D721Med (cell line): ENCODE measurements at regions not wholly inside any gene's neighbourhood (a gene's known extent, or its start where the extent isn't known, plus 50 kb on each side); places are given as distances from the start of the nearest gene placed in this dataset.

ENCODE experiments used
- DNase-seq: peaks from one replicate; pipeline ENCODE4 v3.0.0; 2011; ENCODE audit warnings: low spot score; ENCODE audit not compliant: insufficient read length
- FAIRE-seq: peaks from 2 replicates; lab custom pipeline; 2011; peaks lifted over from hg19 to GRCh38; lab: Jason Lieb, UNC
- TF ChIP-seq, protein P1 (sequence below): IDR thresholded peaks from 2 replicates; pipeline ENCODE4 v1.5.1; 2012; ENCODE audit warnings: mild to moderate bottlenecking, control low read depth; ENCODE audit not compliant: insufficient read depth; ENCODE audit errors: missing control alignments

DNA sequence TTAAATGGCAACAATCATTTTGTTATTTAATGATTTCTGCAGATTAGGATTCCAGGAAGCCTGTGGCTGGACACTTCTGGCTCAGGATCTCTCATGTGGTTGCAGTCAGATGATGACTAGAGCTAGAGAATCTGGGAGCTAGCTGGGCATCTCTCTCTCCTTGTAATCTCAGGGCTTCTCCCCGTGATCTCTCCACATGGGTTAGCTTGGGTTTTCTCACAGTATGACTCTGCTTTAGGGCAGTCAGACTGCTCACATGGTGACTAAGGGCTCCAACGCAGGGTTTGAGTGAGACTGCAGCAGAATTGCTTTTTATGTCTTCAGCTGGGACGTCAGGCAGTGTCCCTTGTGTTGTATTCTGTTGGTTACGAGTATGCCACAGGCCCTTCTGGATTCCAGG is 361.4 kb downstream of the CBLL2 start:
- TF ChIP-seq, protein P1, sequence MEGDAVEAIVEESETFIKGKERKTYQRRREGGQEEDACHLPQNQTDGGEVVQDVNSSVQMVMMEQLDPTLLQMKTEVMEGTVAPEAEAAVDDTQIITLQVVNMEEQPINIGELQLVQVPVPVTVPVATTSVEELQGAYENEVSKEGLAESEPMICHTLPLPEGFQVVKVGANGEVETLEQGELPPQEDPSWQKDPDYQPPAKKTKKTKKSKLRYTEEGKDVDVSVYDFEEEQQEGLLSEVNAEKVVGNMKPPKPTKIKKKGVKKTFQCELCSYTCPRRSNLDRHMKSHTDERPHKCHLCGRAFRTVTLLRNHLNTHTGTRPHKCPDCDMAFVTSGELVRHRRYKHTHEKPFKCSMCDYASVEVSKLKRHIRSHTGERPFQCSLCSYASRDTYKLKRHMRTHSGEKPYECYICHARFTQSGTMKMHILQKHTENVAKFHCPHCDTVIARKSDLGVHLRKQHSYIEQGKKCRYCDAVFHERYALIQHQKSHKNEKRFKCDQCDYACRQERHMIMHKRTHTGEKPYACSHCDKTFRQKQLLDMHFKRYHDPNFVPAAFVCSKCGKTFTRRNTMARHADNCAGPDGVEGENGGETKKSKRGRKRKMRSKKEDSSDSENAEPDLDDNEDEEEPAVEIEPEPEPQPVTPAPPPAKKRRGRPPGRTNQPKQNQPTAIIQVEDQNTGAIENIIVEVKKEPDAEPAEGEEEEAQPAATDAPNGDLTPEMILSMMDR, result no peak
- no peak for DNase-seq
- FAIRE-seq, result no peak

DNA sequence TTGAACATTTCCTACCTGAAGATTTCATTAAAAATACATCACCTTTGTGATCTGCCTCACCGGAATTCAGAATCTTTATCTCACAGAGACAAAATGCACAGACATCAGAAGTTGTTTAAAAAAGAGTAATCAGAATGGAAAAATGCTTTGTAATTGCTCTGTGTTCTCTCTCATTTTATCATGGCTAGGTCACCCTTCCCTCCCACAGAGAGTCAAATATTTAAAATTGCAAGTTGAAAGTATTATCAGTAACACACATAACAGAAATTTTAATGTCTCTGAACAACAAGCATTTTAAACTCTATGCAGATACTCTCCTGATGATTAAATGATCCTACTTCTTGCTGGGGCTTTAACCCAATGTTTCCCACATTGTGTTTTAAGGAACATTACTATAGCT is 362.0 kb downstream of the CBLL2 start:
- no peak for DNase-seq
- FAIRE-seq, result no peak
- TF ChIP-seq, protein P1, result no peak

DNA sequence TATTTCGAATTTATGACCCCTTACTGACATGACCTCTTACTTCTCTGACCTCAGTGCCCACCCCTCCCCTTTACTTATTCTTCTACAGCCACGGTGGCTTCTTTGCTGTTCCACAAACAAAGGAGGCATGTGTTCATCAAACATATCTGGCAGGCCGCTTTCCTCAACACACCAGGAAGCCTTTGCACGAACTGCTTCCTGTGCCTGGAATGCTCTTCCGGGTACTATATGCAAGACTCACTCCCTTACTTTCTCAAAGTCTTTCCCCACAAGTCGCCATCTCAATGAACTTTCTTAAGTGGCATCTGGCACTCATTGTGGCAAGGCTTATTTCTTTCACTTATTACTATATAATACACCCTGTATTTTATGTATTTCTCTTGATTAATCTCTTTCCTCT is 351.5 kb upstream of the DDX53 start:
- no peak for FAIRE-seq
- DNase-seq, result no peak
- TF ChIP-seq, protein P1, result no peak

DNA sequence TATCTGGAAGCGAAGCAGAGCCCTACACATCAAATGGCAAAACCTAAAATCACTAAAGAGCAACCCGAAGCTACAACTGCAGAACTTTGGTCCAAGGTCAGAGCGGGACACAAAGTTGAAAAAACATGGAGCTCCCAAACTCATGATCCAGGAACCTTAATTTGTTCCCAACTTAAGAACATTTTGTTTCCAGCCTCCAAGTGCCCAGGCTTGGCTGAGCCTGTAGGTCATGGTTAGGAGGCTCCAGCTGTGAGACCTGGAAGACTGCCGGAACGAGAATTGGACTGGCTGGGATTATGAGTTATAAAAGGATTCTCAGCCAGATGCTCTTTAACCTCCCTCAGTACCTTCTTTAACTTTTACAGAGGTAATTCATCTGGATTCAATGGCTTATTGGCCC is 349.1 kb upstream of the DDX53 start:
- TF ChIP-seq, protein P1, result no peak
- FAIRE-seq, result no peak
- no peak for DNase-seq

DNA sequence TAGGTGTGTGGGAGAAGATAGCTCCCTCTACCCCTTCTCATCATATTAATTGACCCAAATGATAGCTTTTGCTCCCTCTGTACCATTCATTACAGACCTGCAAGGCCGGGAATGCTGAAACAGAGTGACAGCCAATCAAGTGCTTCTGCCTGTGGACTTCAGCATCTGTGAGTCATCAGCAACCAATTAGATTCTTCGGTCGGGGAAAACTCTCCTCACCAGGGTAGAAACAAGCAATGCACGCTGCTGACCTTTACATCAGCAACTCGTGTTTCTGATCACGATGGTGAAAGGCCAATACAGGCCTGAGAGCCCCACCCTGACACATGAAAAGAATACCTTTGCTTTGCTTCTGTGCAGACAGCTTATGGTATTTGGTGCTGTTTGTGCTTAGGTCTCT is 347.2 kb upstream of the DDX53 start:
- TF ChIP-seq, protein P1, result no peak
- DNase-seq, result no peak
- no peak for FAIRE-seq

DNA sequence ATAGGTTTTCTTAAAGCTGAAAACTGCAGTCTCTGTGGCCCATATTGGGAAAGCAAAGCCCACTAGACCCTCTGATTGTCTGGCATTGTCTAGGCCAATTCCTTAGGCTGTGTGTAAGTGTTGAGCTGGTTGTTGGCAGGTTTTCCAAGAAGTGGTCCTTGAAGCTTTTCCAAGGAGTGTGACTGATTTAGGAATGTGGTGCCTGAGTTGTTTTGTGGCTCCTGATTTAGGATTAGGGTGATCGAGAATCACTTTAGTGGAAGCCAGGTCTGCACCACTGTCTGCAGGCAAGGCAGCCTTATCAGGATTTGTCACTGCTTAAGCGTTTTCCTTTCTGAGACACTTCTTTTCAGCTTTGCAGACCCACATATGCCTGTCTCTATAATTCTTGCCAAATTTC is 339.0 kb upstream of the DDX53 start:
- DNase-seq (no peak), FAIRE-seq (no peak)
- TF ChIP-seq, protein P1, result no peak

DNA sequence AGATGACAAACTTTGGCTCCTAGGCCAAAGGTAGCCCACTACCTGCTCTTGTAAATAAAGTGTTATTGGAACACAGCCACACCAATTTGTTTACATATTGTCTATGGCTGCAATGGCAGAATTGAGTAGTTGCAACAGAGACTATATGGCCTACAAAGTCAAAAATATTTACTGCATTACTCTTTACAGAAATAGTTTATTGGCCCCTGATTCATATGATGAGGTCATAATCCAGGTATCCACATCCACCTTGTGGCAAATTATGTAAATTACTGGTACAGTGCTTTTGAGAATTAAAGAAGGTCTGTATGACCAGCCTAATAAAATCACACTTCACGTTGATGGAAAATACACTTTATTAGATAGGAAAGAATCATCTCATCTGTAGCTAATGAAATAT is 337.0 kb upstream of the DDX53 start:
- DNase-seq (no peak), FAIRE-seq (no peak)
- TF ChIP-seq, protein P1, result no peak
